Tibial nerve (tissue), 4 donors: ENCODE measurements at regions not wholly inside any gene's neighbourhood (a gene's known extent, or its start where the extent isn't known, plus 50 kb on each side); places are given as distances from the start of the nearest gene placed in this dataset.

ENCODE experiments used
- CTCF ChIP-seq, 5 experiments: fragments of 200-600 bp in 3 of 5; fragments of 450-650 bp in 2 of 5; sonication (generic) in 3 of 5; IDR thresholded peaks; one replicate each; pipeline ENCODE4 v1.5.1; 2016 to 2019; ENCODE audit warnings: antibody characterized with exemption in 5 of 5, mild to moderate bottlenecking in 3 of 5, moderate library complexity in 2 of 5
- EP300 ChIP-seq, 2 donors: sonication (generic); formaldehyde crosslinking; IDR thresholded peaks; one replicate each; pipeline ENCODE4 v1.6.1; 2017; ENCODE audit warnings: antibody characterized with exemption in 2 of 2, mild to moderate bottlenecking in 1 of 2
- POLR2A ChIP-seq, 2 donors: fragments of 450-650 bp; IDR thresholded peaks; one replicate each; pipeline ENCODE4 v1.6.1; 2017; ENCODE audit warnings: antibody characterized with exemption in 2 of 2, mild to moderate bottlenecking in 2 of 2, moderate library complexity in 2 of 2

GRCh38 chr1:99557546-99558202, 88.2 kb upstream of the PALMD start:
- TF ChIP-seq POLR2A (IDR thresholded peaks at IDR 0.05) (no peak), CTCF (IDR thresholded peaks at IDR 0.05) (no peak), EP300 (IDR thresholded peaks at IDR 0.05) (no peak)
